GM21360 (cell line): ENCODE measurements at regions not wholly inside any gene's neighbourhood (a gene's known extent, or its start where the extent isn't known, plus 50 kb on each side); places are given as distances from the start of the nearest gene placed in this dataset.

Experiments used
- ATAC-seq: cut with Tn5 transposase; IDR thresholded peaks from one replicate; pipeline ENCODE4 v1.9.1; 2021; ENCODE audit warnings: mild to moderate bottlenecking, moderate library complexity; ENCODE audit not compliant: unreplicated experiment

GRCh38 chrX:27924718-27925117, 56.5 kb downstream of the DCAF8L1 start:
- no peak for ATAC-seq

GRCh38 chrX:27924261-27924660, 57.0 kb downstream of the DCAF8L1 start:
- ATAC-seq = no peak

- ATAC-seq = no peak
Measured at GRCh38 chrX:27918799-27919198, 62.5 kb downstream of the DCAF8L1 start.

GRCh38 chrX:27917713-27918500, 63.3 kb downstream of the DCAF8L1 start:
- ATAC-seq = no peak

- peak; percentile 85 for ATAC-seq
Measured at GRCh38 chrX:27915617-27916016, 65.6 kb downstream of the DCAF8L1 start.

- ATAC-seq = no peak
Measured at GRCh38 chrX:27910412-27910811, 70.8 kb downstream of the DCAF8L1 start.

- ATAC-seq = no peak
Measured at GRCh38 chrX:27903960-27904359, 77.3 kb downstream of the DCAF8L1 start.

GRCh38 chrX:27893871-27894270, 86.1 kb downstream of the MAGEB10 start:
- ATAC-seq = no peak

- no peak for ATAC-seq
Measured at GRCh38 chrX:27893211-27893610, 85.4 kb downstream of the MAGEB10 start.

- ATAC-seq = no peak
Measured at GRCh38 chrX:27890611-27891010, 82.8 kb downstream of the MAGEB10 start.

- no peak for ATAC-seq
Measured at GRCh38 chrX:27889878-27890277, 82.1 kb downstream of the MAGEB10 start.

- ATAC-seq = no peak
Measured at GRCh38 chrX:27884654-27885053, 76.9 kb downstream of the MAGEB10 start.

- ATAC-seq = no peak
Measured at GRCh38 chrX:27883468-27884092, 75.8 kb downstream of the MAGEB10 start.

GRCh38 chrX:27882695-27883094, 74.9 kb downstream of the MAGEB10 start:
- ATAC-seq = no peak

GRCh38 chrX:27878862-27879261, 71.1 kb downstream of the MAGEB10 start:
- no peak for ATAC-seq
